ENCODE measurements at regions not wholly inside any gene's neighbourhood (a gene's known extent, or its start where the extent isn't known, plus 50 kb on each side); places are given as distances from the start of the nearest gene placed in this dataset.

DNA sequence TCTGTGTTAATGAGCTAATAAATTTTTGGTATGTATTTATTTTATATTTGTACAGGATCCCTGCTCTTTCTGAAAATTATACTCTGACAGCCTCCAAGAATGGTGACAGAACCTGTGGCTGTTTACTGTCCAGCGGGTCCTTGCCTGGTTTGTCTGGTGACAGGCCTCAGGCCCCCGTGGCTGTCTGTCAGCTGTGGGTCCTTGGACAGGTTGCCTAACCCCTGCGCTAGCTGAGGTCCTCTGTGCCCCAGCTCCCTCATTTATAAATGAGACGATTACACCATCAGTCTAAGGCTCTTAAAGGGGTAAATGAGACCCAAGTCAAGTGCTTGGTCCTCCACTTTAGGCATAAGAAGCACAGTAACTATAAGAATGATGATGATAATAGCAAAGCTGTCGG is 125.1 kb upstream of the COL5A1 start:
- no peak overlapping the region for H3K4me3 Mint-ChIP-seq
- peaks cover 3% of the 10 kb centered on the region for H3K36me3 Mint-ChIP-seq
- H3K27ac Mint-ChIP-seq = no peak overlapping the region
- H3K9me3 Mint-ChIP-seq = peaks cover 0 to 5% (median 2%) of the 10 kb centered on the region in 3 donors
- peaks cover 8% of the 10 kb centered on the region for H3K27me3 Mint-ChIP-seq
- no peaks in the 10 kb centered on the region for H3K4me1 Mint-ChIP-seq

DNA sequence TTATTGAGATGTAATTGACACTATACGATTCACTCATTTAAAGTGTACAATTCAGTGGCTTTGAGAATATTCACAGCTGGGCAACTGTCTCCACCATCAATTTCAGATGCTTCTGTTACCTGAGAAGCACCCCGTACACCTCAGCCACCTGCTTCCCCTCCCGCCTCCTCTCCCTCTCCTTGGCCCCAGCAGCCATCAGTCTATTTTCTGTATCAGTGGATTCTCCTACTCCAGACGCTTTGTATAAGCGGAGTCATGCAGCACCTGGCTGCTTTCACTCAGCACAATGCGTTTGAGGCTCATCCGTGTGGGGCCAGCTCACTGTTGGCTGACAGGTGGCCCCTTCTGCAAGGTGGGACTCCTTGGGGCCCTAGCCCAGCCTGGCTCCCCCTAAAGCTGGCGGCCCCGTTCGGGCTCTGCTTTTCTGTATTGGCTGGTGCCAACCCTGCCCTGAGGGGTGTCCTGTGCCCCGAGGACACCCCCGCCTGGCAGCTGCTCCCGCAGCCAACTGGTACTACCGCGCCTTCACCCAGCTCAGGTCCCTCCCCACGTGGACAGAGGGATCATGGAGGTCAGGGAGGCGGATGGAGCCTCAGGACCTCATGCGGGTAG is 124.4 kb upstream of the COL5A1 start:
- no peak overlapping the region for H3K27ac Mint-ChIP-seq
- H3K4me3 Mint-ChIP-seq = no peak overlapping the region
- peaks cover 8% of the 10 kb centered on the region for H3K27me3 Mint-ChIP-seq

DNA sequence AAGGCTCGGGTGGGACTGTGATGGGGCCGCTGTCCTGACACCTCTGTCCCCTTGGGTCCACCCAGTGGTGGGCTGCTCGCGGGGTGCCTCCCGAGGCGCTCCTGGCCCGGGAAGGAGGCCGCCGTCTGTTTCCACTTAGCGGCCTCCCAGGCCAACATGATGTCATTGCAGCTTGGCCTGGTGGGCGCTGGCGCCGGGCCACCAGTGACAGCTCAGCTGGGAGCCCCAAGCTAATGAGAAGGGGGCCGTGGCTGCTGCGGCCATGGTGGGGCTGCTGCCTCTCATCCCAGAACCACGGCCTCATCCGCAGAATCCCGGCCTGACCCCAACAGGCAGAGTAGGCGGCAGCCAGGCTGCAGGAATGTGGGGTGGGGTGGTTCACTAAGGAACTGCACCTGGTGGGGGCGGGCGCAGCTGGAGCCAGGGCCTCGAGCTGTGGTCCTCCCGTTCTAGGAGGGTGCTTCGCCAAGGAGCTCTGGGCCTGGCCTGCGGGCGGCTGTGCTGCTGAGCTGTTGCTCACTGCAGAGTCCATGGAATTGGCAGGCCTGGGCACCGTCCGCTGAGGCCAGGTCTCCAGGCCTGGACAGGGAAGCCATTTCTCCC is 123.5 kb upstream of the COL5A1 start:
- Mint-ChIP-seq H3K27ac (no peak overlapping the region), H3K4me1 (no peaks in the 10 kb centered on the region), H3K27me3 (peaks cover 10% of the 10 kb centered on the region), H3K36me3 (peaks cover 3% of the 10 kb centered on the region), H3K9me3 (peaks cover 0 to 5% (median 2%) of the 10 kb centered on the region in 3 donors), H3K4me3 (no peak overlapping the region)

More for the DNA sequence above, 124.4 kb upstream of the COL5A1 start:
- H3K36me3 Mint-ChIP-seq = peaks cover 3% of the 10 kb centered on the region
- no peaks in the 10 kb centered on the region for H3K4me1 Mint-ChIP-seq
- peaks cover 0 to 5% (median 2%) of the 10 kb centered on the region in 3 donors for H3K9me3 Mint-ChIP-seq

DNA sequence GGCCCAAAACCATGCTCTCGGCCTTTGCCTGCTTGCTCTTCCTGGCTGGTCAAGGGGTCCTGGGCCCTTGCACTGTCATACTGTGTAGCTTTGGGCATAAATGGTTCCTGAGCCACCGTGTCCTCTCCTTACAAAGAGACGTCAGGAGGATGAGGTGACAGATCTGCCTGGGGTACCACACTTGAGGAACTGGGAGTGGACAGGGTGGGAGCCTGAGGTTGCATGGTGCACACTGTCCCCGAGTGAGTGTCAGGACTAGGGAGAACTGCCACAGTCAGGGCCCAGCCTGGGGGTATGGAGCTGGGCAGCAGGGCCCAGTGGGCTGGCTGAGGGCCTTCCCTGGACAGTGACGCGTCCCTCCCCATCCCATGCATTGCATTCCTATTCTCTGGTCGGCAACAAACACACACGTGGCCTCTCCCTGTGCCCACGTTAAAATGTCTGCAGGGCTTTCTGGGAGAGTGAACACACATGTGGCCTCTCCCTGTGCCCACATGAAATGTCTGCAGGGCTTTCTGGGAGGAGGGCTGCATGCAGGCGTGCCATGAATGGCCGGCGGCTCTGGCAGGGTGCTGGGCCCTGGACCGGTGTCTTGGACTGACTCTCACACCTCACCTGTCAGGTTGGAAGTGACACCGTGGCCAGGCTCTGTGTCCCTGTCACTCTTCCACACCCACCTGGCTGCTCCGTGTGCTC is 122.1 kb upstream of the COL5A1 start:
- H3K4me3 Mint-ChIP-seq = no peak overlapping the region
- H3K27me3 Mint-ChIP-seq = peaks cover 9% of the 10 kb centered on the region
- peaks cover 3% of the 10 kb centered on the region for H3K36me3 Mint-ChIP-seq
- H3K27ac Mint-ChIP-seq = peak overlapping the region in 1 of 3 donors; percentile 81
- H3K4me1 Mint-ChIP-seq = no peaks in the 10 kb centered on the region
- peaks cover 0 to 5% (median 0%) of the 10 kb centered on the region in 3 donors for H3K9me3 Mint-ChIP-seq

DNA sequence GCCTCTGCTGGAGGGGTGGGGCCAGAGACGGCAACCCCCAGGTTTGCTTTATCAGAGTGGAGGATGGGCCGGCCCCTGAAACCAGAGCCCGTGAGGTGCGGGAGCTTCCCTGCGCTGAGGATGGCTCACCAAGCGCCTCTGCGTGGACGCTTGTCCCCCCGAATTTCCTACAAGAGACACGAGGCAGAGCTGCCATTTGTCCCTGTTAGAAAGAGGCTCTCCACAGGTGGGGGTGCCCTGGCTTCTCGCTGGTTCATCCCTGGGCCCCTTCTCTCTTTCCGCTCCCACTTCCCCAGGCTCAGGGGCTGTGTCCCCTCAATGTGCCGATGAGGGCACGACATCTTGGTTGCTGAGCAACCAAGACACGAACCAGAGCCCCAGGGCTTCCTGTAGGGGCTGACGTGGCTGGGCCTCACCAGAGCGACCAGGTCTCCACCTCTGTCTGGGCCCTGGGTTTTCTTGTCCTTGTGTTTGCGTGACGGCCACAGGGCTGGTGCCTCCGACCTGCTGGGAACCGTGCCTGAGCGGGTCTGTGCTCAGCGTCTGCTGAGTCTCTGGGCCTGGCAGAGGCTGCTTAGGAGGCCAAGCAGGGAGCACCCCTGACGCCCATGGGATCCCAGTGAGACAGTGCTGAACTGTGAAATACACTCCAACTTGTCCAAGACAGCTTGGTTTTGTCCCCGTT is 119.6 kb upstream of the COL5A1 start:
- no peaks in the 10 kb centered on the region for H3K4me1 Mint-ChIP-seq
- peaks cover 0 to 5% (median 0%) of the 10 kb centered on the region in 3 donors for H3K9me3 Mint-ChIP-seq
- no peak overlapping the region for H3K27ac Mint-ChIP-seq
- peaks cover 16% of the 10 kb centered on the region for H3K27me3 Mint-ChIP-seq
- no peaks in the 10 kb centered on the region for H3K36me3 Mint-ChIP-seq
- no peak overlapping the region for H3K4me3 Mint-ChIP-seq

DNA sequence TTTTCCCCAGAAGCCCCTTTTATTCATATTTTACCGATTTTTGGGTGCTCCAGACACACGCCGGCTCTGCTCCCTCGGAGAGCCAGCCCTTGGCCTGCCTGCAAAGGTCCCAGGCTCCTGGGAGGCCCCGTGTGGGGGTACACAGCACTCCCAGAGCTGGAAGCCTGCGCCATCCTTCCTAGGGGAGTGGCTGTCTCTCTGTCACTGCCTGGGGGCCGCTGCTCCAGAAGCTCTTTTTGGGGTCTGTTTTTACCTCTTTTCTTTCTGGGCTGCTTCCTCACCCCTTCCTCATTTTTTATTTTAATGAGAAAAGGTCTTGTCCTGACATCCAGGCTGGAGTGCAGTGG is 119.1 kb upstream of the COL5A1 start:
- peaks cover 0 to 5% (median 0%) of the 10 kb centered on the region in 3 donors for H3K9me3 Mint-ChIP-seq
- H3K4me3 Mint-ChIP-seq = no peak overlapping the region
- H3K36me3 Mint-ChIP-seq = no peaks in the 10 kb centered on the region
- H3K27ac Mint-ChIP-seq = no peak overlapping the region
- peaks cover 15% of the 10 kb centered on the region for H3K27me3 Mint-ChIP-seq
- H3K4me1 Mint-ChIP-seq = no peaks in the 10 kb centered on the region

DNA sequence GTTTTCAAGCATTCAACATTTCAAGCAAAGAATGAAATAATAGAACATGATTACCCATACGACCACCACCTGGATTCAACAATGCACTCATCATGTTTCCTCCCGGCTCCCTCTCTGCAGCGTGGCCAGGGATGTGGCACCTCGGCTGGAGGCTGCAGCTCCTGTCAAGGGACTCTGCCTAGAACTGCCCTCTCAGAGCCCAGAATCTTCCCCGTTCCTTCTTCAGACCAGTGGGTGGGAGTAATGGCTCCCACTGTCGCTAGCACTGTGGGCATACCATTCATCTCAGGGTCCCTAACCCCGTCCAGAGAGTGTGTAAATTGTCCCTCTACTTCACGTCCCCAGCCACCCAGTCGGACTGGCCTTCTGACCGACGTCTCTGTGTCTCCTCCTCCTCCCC is 118.6 kb upstream of the COL5A1 start:
- H3K9me3 Mint-ChIP-seq = peaks cover 0 to 5% (median 0%) of the 10 kb centered on the region in 3 donors
- no peaks in the 10 kb centered on the region for H3K36me3 Mint-ChIP-seq
- H3K4me1 Mint-ChIP-seq = no peaks in the 10 kb centered on the region
- H3K27ac Mint-ChIP-seq = no peak overlapping the region
- H3K27me3 Mint-ChIP-seq = peaks cover 14% of the 10 kb centered on the region
- H3K4me3 Mint-ChIP-seq = no peak overlapping the region

DNA sequence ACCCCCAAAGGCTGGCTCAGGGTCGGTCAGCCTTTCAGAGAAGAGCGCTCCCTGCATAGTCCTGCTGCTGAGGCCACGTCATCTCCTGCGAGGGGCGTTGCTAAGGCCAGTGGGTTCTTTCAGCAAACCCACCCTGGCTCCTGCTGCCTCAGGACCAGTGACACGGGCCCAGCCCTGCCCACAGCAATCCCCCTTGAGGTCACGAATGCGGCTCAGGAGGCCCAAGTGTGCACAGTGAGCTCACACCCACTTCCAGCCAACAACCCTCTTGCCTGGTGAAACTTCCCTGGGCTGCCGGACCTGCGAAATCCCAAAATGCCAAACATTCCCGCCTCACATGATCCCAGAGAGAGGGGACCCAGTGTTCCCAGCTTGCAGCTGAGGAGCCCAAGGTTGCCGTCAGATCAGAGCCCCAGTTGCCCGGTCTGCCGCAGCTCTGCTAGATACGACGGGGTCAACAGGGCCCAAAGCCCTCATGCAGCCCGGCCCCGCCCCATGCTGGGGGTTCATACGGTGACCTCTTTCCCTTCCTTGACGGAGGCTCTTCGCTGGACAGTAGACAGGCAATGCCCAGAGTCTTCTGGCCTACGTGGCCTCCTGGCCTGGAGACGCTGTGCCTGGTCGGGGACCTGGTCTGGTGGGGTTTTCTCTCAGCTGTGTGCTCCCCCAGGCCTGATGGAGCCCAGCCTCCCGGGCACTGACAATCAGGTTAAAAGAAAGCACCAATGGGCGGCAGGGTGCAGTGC is 116.4 kb upstream of the COL5A1 start:
- Mint-ChIP-seq H3K9me3 (peaks cover 0 to 8% (median 3%) of the 10 kb centered on the region in 3 donors), H3K4me3 (no peak overlapping the region), H3K27ac (no peak overlapping the region), H3K36me3 (no peaks in the 10 kb centered on the region), H3K4me1 (no peaks in the 10 kb centered on the region), H3K27me3 (peaks cover 14% of the 10 kb centered on the region)

DNA sequence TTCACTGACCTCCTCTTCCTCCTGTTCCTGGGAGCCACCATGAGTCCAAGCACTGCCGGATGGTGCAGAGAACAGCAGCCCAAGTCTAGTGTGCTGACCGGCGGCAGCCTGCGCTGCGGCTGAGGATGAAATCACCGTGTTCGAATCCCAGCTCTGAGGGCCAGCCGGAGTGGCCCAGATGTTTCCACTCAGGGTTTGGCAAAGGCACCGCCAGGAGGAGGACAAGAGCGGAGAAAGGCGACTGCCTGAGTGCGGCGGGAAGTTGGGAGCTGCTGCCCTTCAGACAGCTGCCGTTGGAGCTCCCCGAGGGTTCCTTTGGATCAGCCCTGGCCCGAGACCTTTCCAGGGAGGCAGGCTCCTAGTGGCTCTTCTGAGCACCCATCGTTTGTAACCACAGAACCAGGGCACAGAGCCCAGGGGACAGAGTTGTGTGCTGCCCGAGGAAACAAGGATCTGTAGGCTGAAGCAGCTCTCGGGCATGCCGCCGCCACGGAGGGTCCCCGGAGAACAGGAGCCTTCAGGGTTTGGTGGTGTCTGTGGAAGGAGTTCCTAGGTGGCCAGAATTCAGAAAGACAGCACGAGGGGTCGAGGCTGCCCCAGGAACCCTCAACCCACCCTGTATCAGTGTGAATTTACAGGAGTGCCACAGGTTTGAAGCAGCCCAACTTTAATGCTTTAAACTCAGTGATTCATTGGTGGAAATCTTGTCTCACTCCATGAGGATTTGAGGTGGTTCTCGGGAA is 115.6 kb upstream of the COL5A1 start:
- no peaks in the 10 kb centered on the region for H3K4me1 Mint-ChIP-seq

DNA sequence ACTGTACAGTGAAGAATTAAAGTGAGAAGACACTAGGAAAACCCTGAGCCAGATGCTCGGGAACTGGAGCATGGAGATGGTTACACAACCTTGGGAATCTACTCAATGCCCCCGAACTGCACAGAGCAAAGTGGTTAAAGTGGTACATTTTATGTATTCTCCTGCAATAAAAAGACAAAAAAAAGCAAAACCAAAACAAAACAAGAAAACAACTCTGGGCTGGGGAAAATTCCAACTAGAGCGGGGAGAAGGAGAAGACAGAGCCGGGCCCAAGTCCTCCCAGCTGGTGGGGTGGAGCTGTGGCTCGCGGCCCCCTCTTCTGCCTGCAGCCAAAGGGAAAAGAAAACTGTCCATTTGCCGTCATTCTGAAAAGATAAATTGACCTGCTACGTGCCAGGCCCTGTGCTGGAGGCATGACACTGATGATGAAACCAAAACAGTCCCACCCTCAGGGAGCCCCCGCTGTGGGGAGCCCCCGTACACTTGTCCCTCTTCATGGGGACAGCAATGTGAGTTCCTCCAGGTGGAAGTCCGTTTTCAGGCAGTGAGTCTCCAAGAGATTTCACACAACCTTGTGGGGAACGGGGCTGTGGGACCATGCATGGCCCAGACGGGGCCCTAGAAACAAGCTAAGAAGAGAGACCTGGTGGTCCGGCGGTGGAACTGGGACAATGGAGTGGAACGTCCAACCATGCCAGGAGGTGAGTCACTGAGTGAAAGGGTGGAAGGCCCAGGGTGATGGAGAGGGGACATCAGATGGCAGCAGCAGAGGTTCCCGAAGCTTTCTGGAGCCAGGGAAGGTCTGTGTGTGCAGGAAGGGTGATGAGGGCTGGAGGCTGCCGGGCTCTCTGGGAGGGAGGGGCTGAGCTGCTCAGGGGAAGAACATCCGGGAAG is 114.8 kb upstream of the COL5A1 start:
- Mint-ChIP-seq H3K9me3 (peaks cover 0 to 11% (median 3%) of the 10 kb centered on the region in 3 donors), H3K4me3 (no peak overlapping the region), H3K27me3 (peaks cover 14% of the 10 kb centered on the region), H3K4me1 (no peaks in the 10 kb centered on the region), H3K27ac (no peak overlapping the region), H3K36me3 (no peaks in the 10 kb centered on the region)

More for the DNA sequence above, 115.6 kb upstream of the COL5A1 start:
- Mint-ChIP-seq H3K36me3 (no peaks in the 10 kb centered on the region), H3K27me3 (peaks cover 14% of the 10 kb centered on the region), H3K4me3 (no peak overlapping the region), H3K27ac (no peak overlapping the region), H3K9me3 (peaks cover 0 to 13% (median 3%) of the 10 kb centered on the region in 3 donors)

DNA sequence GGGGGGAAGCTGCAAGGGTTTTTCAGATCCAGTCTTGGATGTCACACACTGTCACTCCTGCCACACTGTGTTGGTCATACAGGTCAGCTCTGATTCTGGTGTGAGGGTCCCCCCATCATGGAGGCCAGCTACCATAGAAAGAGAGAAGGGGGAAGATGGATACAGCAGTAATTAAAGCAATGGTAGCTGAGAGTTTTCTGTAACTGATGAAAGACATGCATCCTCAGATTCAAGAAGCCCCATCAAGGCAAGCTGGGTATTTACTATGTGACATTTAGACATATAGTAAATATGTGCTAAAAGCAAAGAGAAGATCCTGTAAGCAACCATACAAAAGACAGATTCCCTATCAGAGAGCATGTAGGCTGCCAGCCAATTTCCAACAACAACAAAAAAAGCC is 110.9 kb upstream of the COL5A1 start:
- no peak overlapping the region for H3K4me3 Mint-ChIP-seq
- no peaks in the 10 kb centered on the region for H3K4me1 Mint-ChIP-seq
- peaks cover 0 to 11% (median 3%) of the 10 kb centered on the region in 3 donors for H3K9me3 Mint-ChIP-seq
- peaks cover 5% of the 10 kb centered on the region for H3K27me3 Mint-ChIP-seq
- no peaks in the 10 kb centered on the region for H3K36me3 Mint-ChIP-seq
- H3K27ac Mint-ChIP-seq = no peak overlapping the region

DNA sequence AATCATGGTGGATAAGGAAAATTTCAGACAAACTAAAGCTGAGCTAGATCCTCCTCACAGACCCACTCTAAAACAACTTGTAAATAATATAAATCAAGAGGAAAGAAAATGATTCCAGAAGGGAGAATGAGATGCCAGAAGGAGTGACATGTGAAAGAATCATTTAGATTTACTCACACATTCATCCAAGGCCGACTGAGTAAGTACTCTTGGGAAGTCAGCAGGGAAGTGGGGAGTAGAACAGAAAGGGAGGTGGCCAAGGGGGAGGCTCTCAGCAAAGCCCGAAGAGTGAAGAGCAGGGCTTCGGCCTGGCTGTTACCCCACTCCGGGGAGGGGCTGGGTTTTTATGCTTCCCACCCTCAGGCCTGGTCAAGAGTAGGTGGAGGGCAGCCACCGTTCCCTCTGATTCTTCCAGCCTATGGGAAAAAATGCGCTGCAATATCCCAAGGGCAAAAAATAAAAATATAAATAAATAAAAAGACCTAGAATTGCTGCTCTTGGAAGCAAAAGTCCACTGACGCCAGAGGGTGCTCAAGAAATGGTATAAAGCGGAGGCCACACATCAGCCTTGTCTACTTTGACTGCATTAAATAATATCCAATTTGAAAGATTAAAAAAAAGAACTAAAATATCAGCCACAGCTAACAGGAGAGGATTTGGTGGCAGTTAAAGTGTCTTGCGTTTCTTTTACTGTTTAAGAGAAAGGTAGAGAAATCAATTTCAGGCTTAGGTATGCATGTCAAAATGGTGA is 110.2 kb upstream of the COL5A1 start:
- H3K4me3 Mint-ChIP-seq = no peak overlapping the region
- H3K27me3 Mint-ChIP-seq = peaks cover 3% of the 10 kb centered on the region
- peaks cover 0 to 11% (median 3%) of the 10 kb centered on the region in 3 donors for H3K9me3 Mint-ChIP-seq
- no peak overlapping the region for H3K27ac Mint-ChIP-seq
- no peaks in the 10 kb centered on the region for H3K36me3 Mint-ChIP-seq
- H3K4me1 Mint-ChIP-seq = no peaks in the 10 kb centered on the region

DNA sequence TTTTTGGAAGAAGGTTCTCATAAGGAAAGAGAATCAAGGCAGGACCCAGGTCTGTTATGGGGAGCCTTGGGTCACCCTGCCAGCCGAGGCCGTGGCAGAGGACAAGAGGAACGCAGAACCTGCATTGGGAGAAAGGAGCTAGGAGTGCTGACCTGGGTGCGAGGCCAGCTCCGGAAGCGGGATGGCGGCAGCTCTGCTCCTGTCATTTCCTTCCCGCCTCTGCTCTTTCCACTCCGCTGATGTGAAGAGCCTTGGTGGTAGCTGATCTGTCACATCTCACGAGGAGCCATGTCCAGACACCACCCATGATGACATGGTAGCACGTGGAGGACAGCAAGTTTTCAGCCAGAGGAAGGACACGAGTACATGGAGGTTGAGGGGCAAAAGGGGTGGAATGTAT is 109.5 kb upstream of the COL5A1 start:
- Mint-ChIP-seq H3K9me3 (peaks cover 0 to 11% (median 3%) of the 10 kb centered on the region in 3 donors), H3K4me1 (no peaks in the 10 kb centered on the region), H3K4me3 (no peak overlapping the region), H3K27me3 (peaks cover 3% of the 10 kb centered on the region), H3K36me3 (no peaks in the 10 kb centered on the region), H3K27ac (no peak overlapping the region)
